Small intestine (tissue), 7 donors: ENCODE measurements at regions not wholly inside any gene's neighbourhood (a gene's known extent, or its start where the extent isn't known, plus 50 kb on each side); places are given as distances from the start of the nearest gene placed in this dataset.
A peak's percentile ranks its signal among the peaks of the same experiment; 100 is the strongest.

Experiments used
- DNase-seq, 2 donors: peaks; one replicate each; pipeline versions ENCODE4 v3.0.0 to v3.0.0-alpha.2; 2013
- FAIRE-seq: peaks from 2 replicates; lab custom pipeline; 2012; peaks lifted over from hg19 to GRCh38; lab: Jason Lieb, UNC
- H3K27ac ChIP-seq, 3 donors: one replicate each; pipeline ENCODE4 v1.5.1; 2013; ENCODE audit warnings: low read length in 2 of 3, mild to moderate bottlenecking in 2 of 3, control low read depth in 1 of 3, inconsistent platforms in 1 of 3, low read depth in 1 of 3, moderate library complexity in 1 of 3
- H3K27me3 ChIP-seq, 3 donors: one replicate each; pipeline ENCODE4 v1.6.1; 2013; ENCODE audit warnings: low read length in 3 of 3, inconsistent platforms in 1 of 3; ENCODE audit not compliant: control insufficient read depth in 3 of 3, insufficient read depth in 3 of 3
- H3K36me3 ChIP-seq, 3 donors: one replicate each; pipeline ENCODE4 v1.6.1; 2013; ENCODE audit warnings: low read length in 3 of 3, inconsistent platforms in 1 of 3, low read depth in 1 of 3, mild to moderate bottlenecking in 1 of 3, moderate library complexity in 1 of 3; ENCODE audit not compliant: control insufficient read depth in 3 of 3, insufficient read depth in 2 of 3
- H3K4me1 ChIP-seq, 3 donors: one replicate each; pipeline ENCODE4 v1.6.1; 2013; ENCODE audit warnings: low read length in 2 of 3, inconsistent platforms in 1 of 3, low read depth in 1 of 3, mild to moderate bottlenecking in 1 of 3, moderate library complexity in 1 of 3; ENCODE audit not compliant: control insufficient read depth in 3 of 3, insufficient read depth in 2 of 3
- H3K4me3 ChIP-seq, 3 donors: one replicate each; pipeline ENCODE4 v1.5.1; 2013; ENCODE audit warnings: low read length in 3 of 3, control low read depth in 1 of 3, inconsistent platforms in 1 of 3, low read depth in 1 of 3, mild to moderate bottlenecking in 1 of 3, moderate library complexity in 1 of 3
- H3K9me3 ChIP-seq, 2 donors: one replicate each; pipeline ENCODE4 v1.6.1; 2013; ENCODE audit warnings: low read depth in 1 of 2, low read length in 1 of 2; ENCODE audit not compliant: control insufficient read depth in 2 of 2, insufficient read depth in 1 of 2
- WGBS, 3 donors: extraction: QIAGEN DNeasy Blood & Tissue Kit; methylation state at CpG; one replicate each; pipeline ENCODE4 v1.1.7; 2013; 5-methylcytosine and 5-hydroxymethylcytosine counted together
- donor health status: healthy with polysubstance abuse.
- donor health status: control.
- donor health status: control.
- donor health status: Bipolar disorder and iron deficiency.
- donor health status: healthy.

GRCh38 chr4:4605849-4606248 is 64.0 kb upstream of the STX18 start:
- DNase-seq (peak in 1 of 2 donors; percentile 35), FAIRE-seq (no peak)
- H3K27ac ChIP-seq, result no peak overlapping the region
- no peaks in the 10 kb centered on the region for H3K27me3 ChIP-seq
- no peaks in the 10 kb centered on the region for H3K4me1 ChIP-seq
- WGBS, 3 donors, result 30 to 57% (median 44%) methylated on average over 2 of the region's 2 CpGs
- H3K9me3 ChIP-seq, result no peaks in the 10 kb centered on the region
- no peaks in the 10 kb centered on the region for H3K36me3 ChIP-seq
- no peak overlapping the region for H3K4me3 ChIP-seq

GRCh38 chr4:4603592-4603991 is 61.7 kb upstream of the STX18 start:
- FAIRE-seq (no peak), DNase-seq (no peak)
- Histone ChIP-seq H3K36me3 (no peaks in the 10 kb centered on the region), H3K9me3 (no peaks in the 10 kb centered on the region), H3K4me1 (no peaks in the 10 kb centered on the region), H3K4me3 (no peak overlapping the region), H3K27me3 (no peaks in the 10 kb centered on the region), H3K27ac (no peak overlapping the region)
- 76 to 87% (median 84%) methylated on average over 5 of the region's 5 CpGs for WGBS, 3 donors

- 84 to 94% (median 86%) methylated on average over 4 of the region's 4 CpGs for WGBS, 3 donors
These were observed 61.2 kb upstream of the STX18 start for GRCh38 chr4:4603067-4603466.

GRCh38 chr4:4602468-4602867 is 60.6 kb upstream of the STX18 start:
- FAIRE-seq (no peak), DNase-seq (no peak)
- H3K36me3 ChIP-seq, result no peaks in the 10 kb centered on the region
- H3K27ac ChIP-seq, result no peak overlapping the region
- no peaks in the 10 kb centered on the region for H3K4me1 ChIP-seq
- H3K27me3 ChIP-seq, result no peaks in the 10 kb centered on the region
- WGBS, 3 donors, result 92 to 96% (median 93%) methylated on average over 2 of the region's 2 CpGs
- H3K9me3 ChIP-seq, result no peaks in the 10 kb centered on the region
- no peak overlapping the region for H3K4me3 ChIP-seq

More at GRCh38 chr4:4603067-4603466, 61.2 kb upstream of the STX18 start:
- no peak overlapping the region for H3K4me3 ChIP-seq
- no peak for FAIRE-seq
- H3K36me3 ChIP-seq, result no peaks in the 10 kb centered on the region
- DNase-seq, result no peak
- no peaks in the 10 kb centered on the region for H3K9me3 ChIP-seq
- H3K27ac ChIP-seq, result no peak overlapping the region
- no peaks in the 10 kb centered on the region for H3K4me1 ChIP-seq
- H3K27me3 ChIP-seq, result no peaks in the 10 kb centered on the region

GRCh38 chr4:4601803-4602369 is 60.0 kb upstream of the STX18 start:
- H3K36me3 ChIP-seq, result no peaks in the 10 kb centered on the region
- DNase-seq (no peak), FAIRE-seq (no peak)
- no peak overlapping the region for H3K27ac ChIP-seq
- no peaks in the 10 kb centered on the region for H3K27me3 ChIP-seq
- no peaks in the 10 kb centered on the region for H3K4me1 ChIP-seq
- 88 to 92% (median 88%) methylated on average over 13 of the region's 13 CpGs for WGBS, 3 donors
- no peaks in the 10 kb centered on the region for H3K9me3 ChIP-seq
- H3K4me3 ChIP-seq, result no peak overlapping the region

- Histone ChIP-seq H3K27me3 (no peaks in the 10 kb centered on the region), H3K36me3 (peaks cover 0 to 2% (median 0%) of the 10 kb centered on the region in 3 donors), H3K4me3 (no peak overlapping the region), H3K27ac (no peak overlapping the region), H3K9me3 (peaks cover 0 to 10% of the 10 kb centered on the region in 2 donors), H3K4me1 (no peaks in the 10 kb centered on the region)
- FAIRE-seq (no peak), DNase-seq (no peak)
- 63 to 79% (median 75%) methylated on average over 8 of the region's 8 CpGs for WGBS, 3 donors
These were observed 57.8 kb upstream of the STX18 start for GRCh38 chr4:4599481-4600275.

GRCh38 chr4:4598851-4599411 is 57.1 kb upstream of the STX18 start:
- H3K36me3 ChIP-seq, result peaks cover 0 to 2% (median 0%) of the 10 kb centered on the region in 3 donors
- peaks cover 0 to 12% of the 10 kb centered on the region in 2 donors for H3K9me3 ChIP-seq
- H3K4me1 ChIP-seq, result no peaks in the 10 kb centered on the region
- no peak overlapping the region for H3K4me3 ChIP-seq
- 90 to 93% (median 93%) methylated on average over 9 of the region's 9 CpGs for WGBS, 3 donors
- H3K27me3 ChIP-seq, result no peaks in the 10 kb centered on the region
- no peak overlapping the region for H3K27ac ChIP-seq
- DNase-seq (no peak), FAIRE-seq (no peak)

GRCh38 chr4:4596720-4597119 is 54.9 kb upstream of the STX18 start:
- Histone ChIP-seq H3K27ac (no peak overlapping the region), H3K27me3 (no peaks in the 10 kb centered on the region), H3K4me1 (no peaks in the 10 kb centered on the region), H3K36me3 (peaks cover 0 to 2% (median 0%) of the 10 kb centered on the region in 3 donors), H3K9me3 (peaks cover 0 to 12% of the 10 kb centered on the region in 2 donors), H3K4me3 (no peak overlapping the region)
- no peak for FAIRE-seq
- DNase-seq, result no peak
- WGBS, 3 donors, result 98 to 99% (median 98%) methylated on average over 3 of the region's 3 CpGs
